GM12891 (cell line): ENCODE measurements at regions not wholly inside any gene's neighbourhood (a gene's known extent, or its start where the extent isn't known, plus 50 kb on each side); places are given as distances from the start of the nearest gene placed in this dataset.

ENCODE experiments used
- PAX5 ChIP-seq: IDR thresholded peaks from 2 replicates; pipeline ENCODE4 v1.6.1; 2011; ENCODE audit warnings: low read length, moderate library complexity, mild to moderate bottlenecking; ENCODE audit not compliant: insufficient read depth, severe bottlenecking
- POLR2A ChIP-seq: IDR thresholded peaks from 2 replicates; pipeline ENCODE4 v1.6.1; 2011; ENCODE audit warnings: low read depth, low read length, control low read depth
- POLR2AphosphoS5 ChIP-seq: IDR thresholded peaks from 2 replicates; pipeline ENCODE4 v1.6.1; 2011; ENCODE audit warnings: low read depth, low read length, control low read depth
- POU2F2 ChIP-seq: IDR thresholded peaks from 2 replicates; pipeline ENCODE4 v1.6.1; 2011; ENCODE audit warnings: low read depth, mild to moderate bottlenecking, control low read depth, low read length, moderate library complexity
- TAF1 ChIP-seq: IDR thresholded peaks from 2 replicates; pipeline ENCODE4 v1.6.1; 2011; ENCODE audit warnings: low read depth, low read length, control low read depth

DNA sequence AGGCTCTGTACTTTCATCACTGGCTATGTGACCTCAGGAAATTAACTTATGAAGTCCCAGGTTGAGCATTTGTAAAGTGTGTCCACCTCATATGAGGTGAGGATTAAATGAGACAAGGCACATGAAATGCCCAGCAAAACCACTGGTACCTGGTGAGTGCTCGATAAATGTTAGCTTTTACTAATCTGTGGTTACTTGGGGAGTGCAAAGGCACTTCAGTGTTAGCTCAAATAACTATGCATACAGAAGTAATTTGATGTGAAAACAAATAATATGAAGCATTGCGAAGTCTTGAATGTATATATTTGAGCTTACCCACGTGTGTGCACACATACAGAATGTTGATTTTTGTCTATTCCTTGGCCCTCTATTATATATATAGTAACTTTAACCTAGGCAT, 186.3 kb upstream of the TLL1 start:
- TF ChIP-seq POLR2A = no peak
- TF ChIP-seq PAX5 = no peak
- no peak for TF ChIP-seq POLR2AphosphoS5
- no peak for TF ChIP-seq TAF1
- TF ChIP-seq POU2F2 = no peak
